HAP-1 (cell line): ENCODE measurements at regions not wholly inside any gene's neighbourhood (a gene's known extent, or its start where the extent isn't known, plus 50 kb on each side); places are given as distances from the start of the nearest gene placed in this dataset.

Source experiments
- DNase-seq, 2 experiments: peaks; one replicate each; pipeline ENCODE4 v3.0.0-alpha.2; 2016 to 2020; ENCODE audit warnings: low spot score in 2 of 2
- H3K27me3 ChIP-seq: fragments of 250-450 bp; sonication (Bioruptor Pico); 2 replicates; pipeline ENCODE4 v1.5.1; 2020; ENCODE audit warnings: low read depth, mild to moderate bottlenecking, moderate library complexity
- H3K36me3 ChIP-seq: fragments of 250-450 bp; sonication (Bioruptor Pico); replicated peaks from 2 replicates; pipeline ENCODE4 v1.5.1; 2020; ENCODE audit warnings: mild to moderate bottlenecking
- H3K4me1 ChIP-seq: fragments of 250-450 bp; sonication (Bioruptor Pico); 2 replicates; pipeline ENCODE4 v1.5.1; 2020; ENCODE audit warnings: mild to moderate bottlenecking
- H3K4me3 ChIP-seq: fragments of 250-450 bp; sonication (Bioruptor Pico); 2 replicates; pipeline ENCODE4 v1.5.1; 2020; ENCODE audit warnings: mild to moderate bottlenecking, moderate library complexity
- H3K9me3 ChIP-seq: fragments of 250-450 bp; sonication (Bioruptor Pico); 2 replicates; pipeline ENCODE4 v1.5.1; 2020; ENCODE audit warnings: mild to moderate bottlenecking, moderate library complexity
- in situ Hi-C: fragments of 300-500 bp; cut with MboI; formaldehyde crosslinking; loops from 3 replicates; pipeline ENCODE4 v1.14.3; 2020; ENCODE audit warnings: low sequenced_read_pairs, inconsistent platforms, mixed read lengths

DNA sequence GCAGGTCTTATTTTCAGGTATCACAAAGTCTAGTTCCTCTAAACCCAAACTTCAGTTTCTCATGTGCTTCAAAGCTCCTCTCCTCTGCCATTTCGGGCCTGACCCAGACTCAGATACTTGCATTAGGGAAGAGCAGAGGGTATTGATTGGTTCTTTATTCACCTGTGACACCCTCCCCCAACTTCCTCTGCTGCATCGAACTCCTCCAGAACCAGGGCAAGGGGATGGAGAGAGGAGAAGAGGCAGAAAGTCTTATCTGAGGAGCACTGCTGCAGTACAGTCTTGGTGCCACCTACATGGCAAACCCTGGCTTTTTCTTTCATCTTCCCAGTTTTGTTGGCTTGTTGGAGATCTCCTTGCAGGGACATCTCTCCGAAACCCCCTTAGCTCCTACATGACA, 96.0 kb upstream of the OSMR start:
- H3K4me1 ChIP-seq, result no peaks in the 10 kb centered on the region
- H3K36me3 ChIP-seq, result no peaks in the 10 kb centered on the region
- no peak for DNase-seq
- H3K9me3 ChIP-seq, result no peaks in the 10 kb centered on the region
- in situ Hi-C loops, result no loop called here
- no peak overlapping the region for H3K4me3 ChIP-seq
- no peaks in the 10 kb centered on the region for H3K27me3 ChIP-seq

DNA sequence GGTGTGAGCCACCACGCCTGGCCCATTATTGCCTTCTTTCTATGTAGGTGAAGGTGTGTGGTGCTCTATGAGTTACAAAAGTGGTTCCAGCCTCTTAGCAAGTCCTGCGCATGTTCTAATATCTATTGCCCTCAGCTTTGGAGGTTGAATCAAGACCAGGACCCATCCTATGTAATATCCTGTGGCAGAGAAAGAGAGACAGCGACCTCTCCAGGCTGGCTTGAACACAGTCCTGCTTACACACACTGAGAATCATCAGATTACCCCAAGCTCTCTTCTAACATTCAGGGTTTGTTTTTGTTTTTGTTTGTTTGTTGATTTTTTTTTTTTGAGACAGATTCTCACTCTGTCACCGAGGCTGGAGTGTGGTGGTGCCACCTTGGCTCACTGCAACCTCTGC, 94.7 kb upstream of the OSMR start:
- Histone ChIP-seq H3K4me1 (no peaks in the 10 kb centered on the region), H3K27me3 (no peaks in the 10 kb centered on the region), H3K4me3 (no peak overlapping the region), H3K36me3 (no peaks in the 10 kb centered on the region), H3K9me3 (no peaks in the 10 kb centered on the region)
- in situ Hi-C loops, result no loop called here
- no peak for DNase-seq

- Histone ChIP-seq H3K4me3 (no peak overlapping the region), H3K4me1 (no peaks in the 10 kb centered on the region), H3K36me3 (no peaks in the 10 kb centered on the region), H3K9me3 (no peaks in the 10 kb centered on the region), H3K27me3 (no peaks in the 10 kb centered on the region)
- no peak for DNase-seq
- in situ Hi-C loops, result no loop called here
Observed at GRCh38 chr5:38752012-38752536, 93.7 kb upstream of the OSMR start.

DNA sequence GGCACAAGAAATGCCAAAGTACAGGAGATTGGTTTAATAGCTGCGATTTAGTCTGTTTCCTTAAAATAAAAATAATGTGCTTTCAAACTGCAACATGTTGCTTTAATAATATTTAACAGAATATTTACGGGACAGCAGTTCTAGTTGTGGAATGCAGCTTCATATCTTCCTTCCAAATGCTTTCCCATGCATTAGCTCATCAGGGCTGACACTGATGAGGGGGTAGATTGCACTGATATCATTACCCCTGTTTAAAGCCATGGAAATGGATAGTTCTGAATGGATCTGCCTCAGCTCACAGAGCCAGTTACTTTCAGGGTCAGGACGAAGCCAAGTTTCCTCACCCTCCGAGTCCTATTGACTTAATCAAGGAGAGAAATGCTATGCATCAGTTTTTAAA, 93.2 kb upstream of the OSMR start:
- H3K27me3 ChIP-seq, result no peaks in the 10 kb centered on the region
- no peak for DNase-seq
- no peaks in the 10 kb centered on the region for H3K4me1 ChIP-seq
- H3K36me3 ChIP-seq, result no peaks in the 10 kb centered on the region
- in situ Hi-C loops, result no loop called here
- H3K4me3 ChIP-seq, result no peak overlapping the region
- H3K9me3 ChIP-seq, result no peaks in the 10 kb centered on the region

GRCh38 chr5:38753141-38753540, 92.7 kb upstream of the OSMR start:
- DNase-seq, result no peak
- Histone ChIP-seq H3K9me3 (no peaks in the 10 kb centered on the region), H3K27me3 (no peaks in the 10 kb centered on the region), H3K4me1 (no peaks in the 10 kb centered on the region), H3K4me3 (no peak overlapping the region), H3K36me3 (no peaks in the 10 kb centered on the region)
- in situ Hi-C loops, result no loop called here

GRCh38 chr5:38753776-38754175, 92.0 kb upstream of the OSMR start:
- H3K36me3 ChIP-seq, result no peaks in the 10 kb centered on the region
- no peaks in the 10 kb centered on the region for H3K4me1 ChIP-seq
- DNase-seq, result no peak
- H3K27me3 ChIP-seq, result no peaks in the 10 kb centered on the region
- H3K9me3 ChIP-seq, result no peaks in the 10 kb centered on the region
- in situ Hi-C loops, result no loop called here
- no peak overlapping the region for H3K4me3 ChIP-seq

GRCh38 chr5:38755181-38755580, 90.6 kb upstream of the OSMR start:
- in situ Hi-C loops, result no loop called here
- no peak overlapping the region for H3K4me3 ChIP-seq
- no peaks in the 10 kb centered on the region for H3K36me3 ChIP-seq
- no peaks in the 10 kb centered on the region for H3K9me3 ChIP-seq
- no peaks in the 10 kb centered on the region for H3K27me3 ChIP-seq
- H3K4me1 ChIP-seq, result no peaks in the 10 kb centered on the region
- DNase-seq, result no peak

- Histone ChIP-seq H3K4me1 (no peaks in the 10 kb centered on the region), H3K27me3 (no peaks in the 10 kb centered on the region), H3K9me3 (no peaks in the 10 kb centered on the region), H3K4me3 (no peak overlapping the region), H3K36me3 (no peaks in the 10 kb centered on the region)
- in situ Hi-C loops, result no loop called here
- DNase-seq, result no peak
Observed at GRCh38 chr5:38756068-38756467, 89.7 kb upstream of the OSMR start.

GRCh38 chr5:38757451-38758245, 88.2 kb upstream of the OSMR start:
- H3K36me3 ChIP-seq, result no peaks in the 10 kb centered on the region
- DNase-seq, result no peak
- no peaks in the 10 kb centered on the region for H3K27me3 ChIP-seq
- in situ Hi-C loops, result no loop called here
- no peaks in the 10 kb centered on the region for H3K9me3 ChIP-seq
- no peaks in the 10 kb centered on the region for H3K4me1 ChIP-seq
- H3K4me3 ChIP-seq, result no peak overlapping the region

GRCh38 chr5:38758774-38759600, 86.8 kb upstream of the OSMR start:
- H3K4me3 ChIP-seq, result no peak overlapping the region
- no peaks in the 10 kb centered on the region for H3K9me3 ChIP-seq
- in situ Hi-C loops, result no loop called here
- DNase-seq, result no peak
- H3K36me3 ChIP-seq, result no peaks in the 10 kb centered on the region
- H3K27me3 ChIP-seq, result no peaks in the 10 kb centered on the region
- no peaks in the 10 kb centered on the region for H3K4me1 ChIP-seq

DNA sequence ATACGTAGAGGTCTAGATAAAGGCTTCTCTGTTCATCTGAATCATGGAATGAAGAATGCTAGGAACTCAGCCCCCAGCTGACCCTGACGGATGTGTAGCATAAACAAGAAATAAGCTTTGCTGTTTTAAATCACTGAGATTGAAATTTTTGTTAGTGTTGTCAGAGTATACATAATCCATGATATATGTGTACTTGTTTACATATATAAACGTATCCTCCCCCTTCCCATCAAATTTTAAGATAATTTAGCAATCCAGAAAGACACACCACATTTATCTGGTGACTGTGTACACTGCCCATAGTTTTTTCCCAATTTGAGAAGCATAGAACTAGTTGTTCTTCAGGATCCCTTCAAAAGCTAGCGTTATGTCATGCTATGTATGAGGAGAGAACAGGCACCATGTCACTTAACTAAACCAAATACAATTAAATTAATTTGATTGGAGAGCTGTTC, 80.8 kb upstream of the OSMR start:
- H3K27me3 ChIP-seq, result no peaks in the 10 kb centered on the region
- in situ Hi-C loops, result no loop called here
- no peaks in the 10 kb centered on the region for H3K4me1 ChIP-seq
- H3K36me3 ChIP-seq, result no peaks in the 10 kb centered on the region
- no peak for DNase-seq
- H3K4me3 ChIP-seq, result no peak overlapping the region
- no peaks in the 10 kb centered on the region for H3K9me3 ChIP-seq

DNA sequence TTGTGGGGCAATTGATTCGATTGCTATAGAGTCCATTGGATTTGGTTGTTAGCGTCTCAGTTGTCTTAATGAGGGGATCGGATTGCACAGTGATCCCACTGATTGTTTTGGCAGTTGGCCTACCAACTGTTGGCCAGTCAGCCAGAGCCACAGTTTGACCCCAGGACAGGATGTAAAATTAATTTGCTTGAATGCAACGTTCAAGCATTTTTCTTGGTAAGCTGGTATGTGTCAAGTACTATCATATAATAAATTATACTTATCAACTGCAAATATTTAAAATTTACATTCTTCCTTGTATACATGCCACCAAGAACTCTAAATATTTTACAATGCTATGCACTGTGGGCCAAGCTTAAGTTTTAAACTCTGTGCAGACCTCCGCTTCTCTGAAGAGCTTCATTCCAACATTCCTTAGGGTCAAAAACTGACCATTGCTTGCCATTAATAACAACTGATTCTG, 80.4 kb upstream of the OSMR start:
- no peak for DNase-seq
- no peak overlapping the region for H3K4me3 ChIP-seq
- H3K9me3 ChIP-seq, result no peaks in the 10 kb centered on the region
- H3K27me3 ChIP-seq, result no peaks in the 10 kb centered on the region
- H3K36me3 ChIP-seq, result no peaks in the 10 kb centered on the region
- H3K4me1 ChIP-seq, result no peaks in the 10 kb centered on the region
- in situ Hi-C loops, result no loop called here

GRCh38 chr5:38766151-38766550, 79.7 kb upstream of the OSMR start:
- H3K27me3 ChIP-seq, result no peaks in the 10 kb centered on the region
- H3K4me1 ChIP-seq, result no peaks in the 10 kb centered on the region
- DNase-seq, result no peak
- no peak overlapping the region for H3K4me3 ChIP-seq
- in situ Hi-C loops, result no loop called here
- no peaks in the 10 kb centered on the region for H3K9me3 ChIP-seq
- H3K36me3 ChIP-seq, result no peaks in the 10 kb centered on the region
